ENCODE measurements at regions not wholly inside any gene's neighbourhood (a gene's known extent, or its start where the extent isn't known, plus 50 kb on each side); places are given as distances from the start of the nearest gene placed in this dataset.

DNA sequence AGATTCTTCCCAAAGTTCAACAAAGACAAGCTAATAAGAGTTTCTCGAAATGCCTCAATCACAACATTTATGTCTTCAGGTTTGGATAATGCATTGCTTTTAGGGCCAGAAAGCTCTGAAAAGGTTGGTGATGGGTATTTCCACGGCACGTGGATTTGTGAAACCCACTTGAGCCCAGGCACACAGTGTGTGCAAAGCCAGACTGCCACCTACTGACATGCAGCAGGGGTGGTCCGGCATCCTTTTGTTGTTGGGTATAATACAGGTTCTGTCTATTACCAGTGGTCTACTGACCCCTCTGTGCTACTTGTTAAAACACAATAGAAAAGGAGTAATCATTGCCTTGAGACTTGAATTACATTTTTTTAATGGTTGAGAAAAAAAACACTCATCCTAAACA, 225.6 kb downstream of the RAP2A start:
- no peak for TF ChIP-seq POLR2AphosphoS5 (IDR thresholded peaks at IDR 0.05; ENCODE audit: insufficient read depth in 1 of 2, low read depth in 1 of 2)
- TF ChIP-seq, protein P1, sequence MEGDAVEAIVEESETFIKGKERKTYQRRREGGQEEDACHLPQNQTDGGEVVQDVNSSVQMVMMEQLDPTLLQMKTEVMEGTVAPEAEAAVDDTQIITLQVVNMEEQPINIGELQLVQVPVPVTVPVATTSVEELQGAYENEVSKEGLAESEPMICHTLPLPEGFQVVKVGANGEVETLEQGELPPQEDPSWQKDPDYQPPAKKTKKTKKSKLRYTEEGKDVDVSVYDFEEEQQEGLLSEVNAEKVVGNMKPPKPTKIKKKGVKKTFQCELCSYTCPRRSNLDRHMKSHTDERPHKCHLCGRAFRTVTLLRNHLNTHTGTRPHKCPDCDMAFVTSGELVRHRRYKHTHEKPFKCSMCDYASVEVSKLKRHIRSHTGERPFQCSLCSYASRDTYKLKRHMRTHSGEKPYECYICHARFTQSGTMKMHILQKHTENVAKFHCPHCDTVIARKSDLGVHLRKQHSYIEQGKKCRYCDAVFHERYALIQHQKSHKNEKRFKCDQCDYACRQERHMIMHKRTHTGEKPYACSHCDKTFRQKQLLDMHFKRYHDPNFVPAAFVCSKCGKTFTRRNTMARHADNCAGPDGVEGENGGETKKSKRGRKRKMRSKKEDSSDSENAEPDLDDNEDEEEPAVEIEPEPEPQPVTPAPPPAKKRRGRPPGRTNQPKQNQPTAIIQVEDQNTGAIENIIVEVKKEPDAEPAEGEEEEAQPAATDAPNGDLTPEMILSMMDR (IDR thresholded peaks at IDR 0.05) = no peak

Measured in vagina (tissue), 2 donors.